NCI-H748 (cell line): ENCODE measurements at regions not wholly inside any gene's neighbourhood (a gene's known extent, or its start where the extent isn't known, plus 50 kb on each side); places are given as distances from the start of the nearest gene placed in this dataset.
A peak's percentile ranks its signal among the peaks of the same experiment; 100 is the strongest.

Experiments
- DNase-seq: peaks from one replicate; lab custom pipeline; 2025; ENCODE audit not compliant: unreplicated experiment; lab: John Stamatoyannopoulos, UW

- DNase-seq: no peak
Measured at GRCh38 chr12:115108129-115109100, 424.4 kb upstream of the TBX3 start.

DNA sequence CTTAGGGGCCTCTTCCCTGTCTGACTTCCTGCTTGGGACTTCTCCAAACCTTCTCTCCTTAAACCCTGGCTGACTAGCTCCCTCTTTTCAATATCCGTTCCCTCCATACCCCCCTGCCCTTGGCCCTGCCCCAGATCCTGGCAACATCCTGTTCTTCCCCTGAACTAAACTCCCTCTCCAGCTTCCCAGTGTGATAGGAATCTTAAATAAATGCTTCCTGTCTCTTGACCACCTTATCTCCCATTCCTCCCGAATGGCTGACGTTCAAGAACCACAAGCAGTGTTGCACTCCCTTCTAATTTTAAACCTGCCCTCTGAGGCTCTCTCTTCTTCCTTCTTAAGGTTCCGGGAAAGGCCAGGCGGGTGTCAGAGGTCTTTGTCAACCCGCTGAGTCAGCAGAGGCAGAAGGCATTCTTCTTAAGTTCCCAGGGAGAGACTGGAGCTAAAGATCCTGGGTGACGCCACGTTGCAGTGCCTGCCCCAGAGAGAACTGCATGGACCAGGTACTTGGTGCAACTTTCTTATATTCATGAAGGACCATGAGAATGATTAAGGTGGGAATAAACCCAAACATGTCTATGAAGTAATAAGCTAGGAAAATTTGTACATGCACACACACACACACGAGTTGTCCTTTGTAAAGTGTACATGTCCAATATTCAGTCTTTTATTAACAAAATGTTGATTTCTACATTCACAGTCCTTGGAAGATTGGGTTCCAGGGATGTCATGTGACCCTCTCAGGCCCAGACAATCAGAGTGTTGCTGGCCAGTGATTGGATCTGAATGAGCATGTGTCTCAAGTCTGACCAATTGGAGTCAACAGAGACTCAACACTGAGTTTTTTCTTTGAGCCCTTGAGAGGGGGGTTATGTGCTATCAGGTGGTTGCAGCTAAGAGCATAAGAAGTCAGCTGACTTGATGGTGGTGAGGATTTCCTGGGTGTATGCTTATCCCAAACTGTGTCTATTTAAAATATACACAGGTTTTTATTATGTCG lies 420.2 kb upstream of the TBX3 start:
- DNase-seq: no peak

GRCh38 chr12:115102450-115102849 lies 418.5 kb upstream of the TBX3 start:
- no peak for DNase-seq

DNA sequence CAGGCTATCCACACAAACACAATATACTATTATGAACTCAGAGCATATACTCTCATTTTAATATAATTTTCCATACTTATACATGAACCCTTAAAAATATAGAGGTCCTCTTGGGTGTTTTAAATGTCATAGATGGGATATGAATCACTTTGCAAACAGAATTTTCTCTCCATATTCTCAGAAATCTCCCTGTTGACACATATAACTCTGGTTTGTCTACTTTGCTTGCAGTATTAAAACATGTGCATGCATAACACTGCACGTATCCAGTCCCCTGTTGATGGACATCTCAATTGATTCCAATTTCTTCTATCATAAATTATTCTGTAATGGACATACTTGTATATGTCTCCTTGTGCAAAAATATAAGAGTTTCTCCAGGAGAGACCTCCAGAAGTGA lies 417.5 kb upstream of the TBX3 start:
- DNase-seq: no peak

DNA sequence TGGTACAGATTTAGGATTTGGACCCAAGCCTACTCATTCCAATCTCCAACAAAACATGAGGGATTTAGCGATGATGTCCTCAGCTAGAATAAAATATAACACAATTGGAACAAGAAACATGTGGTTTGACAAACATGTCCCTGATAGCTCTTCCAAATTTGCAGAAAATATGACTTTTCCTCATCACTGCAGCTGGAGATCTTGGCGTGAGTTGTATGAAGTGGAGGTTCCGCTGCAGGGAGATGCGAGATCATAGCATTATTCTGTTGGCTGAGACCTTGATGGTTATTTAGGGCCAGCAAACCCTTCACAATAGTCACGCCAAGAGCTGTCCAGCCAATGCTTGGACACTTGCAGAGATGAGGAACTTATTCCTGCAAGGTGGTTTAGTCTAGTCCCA lies 413.4 kb upstream of the TBX3 start:
- no peak for DNase-seq

DNA sequence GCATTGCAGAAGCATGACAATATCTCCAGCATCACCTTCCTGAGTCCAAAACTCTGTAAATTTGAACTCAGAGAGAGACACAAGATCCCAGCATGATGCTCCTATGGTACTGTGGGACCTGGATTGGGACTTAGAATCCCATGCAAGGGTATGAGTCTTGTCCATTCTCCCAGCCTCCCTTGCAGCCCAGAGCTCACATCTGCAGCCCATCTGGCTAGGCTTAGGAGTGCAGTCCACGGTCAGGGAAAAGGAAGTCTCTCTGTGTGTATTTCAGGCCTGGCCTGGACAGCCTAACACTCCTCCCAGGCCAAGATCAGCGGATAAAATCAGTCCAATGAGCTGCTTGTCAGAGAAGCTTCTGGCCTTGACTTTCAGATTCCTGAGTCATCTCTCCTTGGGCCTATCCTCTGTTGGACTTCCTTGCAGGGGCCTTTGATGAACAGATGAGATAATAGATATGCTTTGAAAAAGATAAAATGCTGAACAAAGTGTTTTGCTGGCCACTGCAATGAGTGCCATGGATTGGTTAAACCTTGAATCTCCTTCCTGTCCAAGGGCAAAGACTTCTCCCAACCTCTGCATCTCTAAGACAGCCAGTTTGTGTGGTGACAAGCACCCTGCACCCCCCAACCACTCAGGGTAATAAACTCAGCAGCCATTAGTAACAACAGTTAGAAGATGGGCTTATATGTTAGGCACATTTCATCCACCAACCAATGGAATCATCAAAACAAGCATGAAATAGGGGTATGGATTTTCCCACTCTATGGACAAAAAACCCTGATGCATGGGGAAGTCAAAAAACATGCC lies 412.8 kb upstream of the TBX3 start:
- no peak for DNase-seq

DNA sequence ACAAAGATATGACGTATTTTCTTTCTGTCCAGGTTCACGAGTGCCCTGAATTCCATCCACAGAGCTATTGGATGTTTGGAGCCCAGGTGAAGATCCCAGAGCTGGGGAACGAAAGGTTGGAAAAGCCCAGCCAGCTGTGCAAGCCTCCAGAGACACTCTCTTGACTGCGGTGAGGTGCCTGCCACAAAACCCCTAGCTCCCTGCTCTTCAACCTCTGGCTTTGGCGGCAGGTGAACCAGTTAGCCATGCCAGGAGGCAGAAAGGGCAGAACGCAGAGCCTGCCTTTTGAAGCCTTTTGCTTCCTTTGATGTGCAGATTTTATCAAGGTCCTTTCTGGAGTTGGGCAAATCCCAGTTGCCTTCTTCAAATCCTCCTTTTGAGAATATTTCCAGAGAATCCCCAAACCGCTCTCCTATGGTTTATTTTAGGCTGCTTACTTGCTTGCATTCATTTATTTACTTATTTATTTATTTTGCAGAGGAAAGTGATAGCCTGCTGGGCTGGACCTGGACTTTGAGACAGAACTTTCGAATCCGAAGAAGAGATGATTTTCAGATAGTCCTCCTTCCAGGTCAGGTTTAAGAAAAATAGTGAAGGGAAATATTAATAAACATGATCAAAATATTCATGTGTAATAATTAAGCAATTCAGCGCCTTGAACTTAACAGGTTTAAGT lies 411.2 kb upstream of the TBX3 start:
- no peak for DNase-seq

DNA sequence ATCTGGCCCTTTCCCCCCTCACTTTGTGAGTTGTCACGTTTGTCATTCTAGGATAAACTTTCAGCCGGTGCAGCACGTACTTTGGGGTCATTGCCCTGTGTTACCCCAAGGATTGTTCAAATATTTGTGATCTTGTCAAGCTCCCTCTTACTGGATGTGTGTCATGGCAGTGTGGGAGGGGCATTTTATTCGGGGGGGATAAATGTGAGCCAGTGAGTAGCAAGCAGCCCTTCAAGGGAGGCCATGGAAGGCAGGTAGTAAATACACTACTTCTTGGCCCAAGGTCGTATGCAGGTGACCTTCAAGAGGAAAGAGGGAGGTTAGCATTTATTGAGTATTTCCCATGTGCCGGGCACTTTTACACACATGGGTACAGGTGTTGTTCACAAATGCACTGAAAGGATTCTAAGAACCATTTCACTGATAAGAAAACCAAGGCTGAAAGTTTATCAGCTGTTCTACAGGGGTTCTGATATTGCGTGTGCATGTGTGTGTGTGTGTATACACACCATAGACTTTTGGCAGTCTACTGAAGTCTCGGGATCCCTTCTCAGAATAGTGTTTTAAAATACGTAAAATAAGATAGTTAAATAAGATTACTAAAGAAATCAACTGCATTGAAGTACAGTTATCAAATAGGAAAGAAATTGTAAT lies 410.3 kb upstream of the TBX3 start:
- DNase-seq: no peak

DNA sequence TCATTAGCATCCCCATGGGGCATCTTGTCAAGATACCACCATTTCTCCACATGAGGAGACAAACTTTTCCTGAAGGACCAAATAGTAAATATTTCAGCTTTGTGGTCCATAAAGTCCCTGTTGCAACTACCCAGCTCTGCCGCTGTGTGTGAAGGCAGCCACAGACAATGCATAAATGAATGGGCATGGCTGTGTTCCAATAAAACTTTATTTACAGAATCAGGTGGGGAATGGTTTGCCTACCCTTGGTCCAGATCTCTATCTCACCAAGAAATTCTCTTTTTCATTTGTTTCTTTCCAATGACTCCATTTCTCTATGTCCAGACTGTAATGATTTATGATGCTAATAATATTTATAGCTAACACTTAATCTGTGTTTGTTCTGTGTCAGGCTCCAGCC lies 409.3 kb upstream of the TBX3 start:
- no peak for DNase-seq

DNA sequence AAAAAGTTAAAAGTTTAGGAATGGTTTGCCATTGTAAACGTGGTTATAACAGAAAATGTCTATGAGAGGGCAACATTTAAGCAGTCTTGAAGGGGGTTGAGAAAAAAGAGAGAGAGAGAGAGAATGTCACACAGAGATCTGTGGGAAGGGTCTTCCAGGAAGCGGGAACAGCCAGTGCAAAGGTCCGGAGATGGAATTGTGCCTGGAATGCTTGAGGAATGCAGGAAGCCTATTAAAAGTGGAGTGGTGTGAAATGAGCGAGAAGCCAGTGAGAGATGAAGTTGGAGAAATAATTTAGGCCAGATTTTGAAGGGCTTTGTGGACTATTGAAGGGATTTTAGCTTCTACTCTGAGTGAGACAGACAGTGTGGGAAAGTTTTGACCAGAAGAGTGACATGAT lies 406.8 kb upstream of the TBX3 start:
- DNase-seq: no peak

DNA sequence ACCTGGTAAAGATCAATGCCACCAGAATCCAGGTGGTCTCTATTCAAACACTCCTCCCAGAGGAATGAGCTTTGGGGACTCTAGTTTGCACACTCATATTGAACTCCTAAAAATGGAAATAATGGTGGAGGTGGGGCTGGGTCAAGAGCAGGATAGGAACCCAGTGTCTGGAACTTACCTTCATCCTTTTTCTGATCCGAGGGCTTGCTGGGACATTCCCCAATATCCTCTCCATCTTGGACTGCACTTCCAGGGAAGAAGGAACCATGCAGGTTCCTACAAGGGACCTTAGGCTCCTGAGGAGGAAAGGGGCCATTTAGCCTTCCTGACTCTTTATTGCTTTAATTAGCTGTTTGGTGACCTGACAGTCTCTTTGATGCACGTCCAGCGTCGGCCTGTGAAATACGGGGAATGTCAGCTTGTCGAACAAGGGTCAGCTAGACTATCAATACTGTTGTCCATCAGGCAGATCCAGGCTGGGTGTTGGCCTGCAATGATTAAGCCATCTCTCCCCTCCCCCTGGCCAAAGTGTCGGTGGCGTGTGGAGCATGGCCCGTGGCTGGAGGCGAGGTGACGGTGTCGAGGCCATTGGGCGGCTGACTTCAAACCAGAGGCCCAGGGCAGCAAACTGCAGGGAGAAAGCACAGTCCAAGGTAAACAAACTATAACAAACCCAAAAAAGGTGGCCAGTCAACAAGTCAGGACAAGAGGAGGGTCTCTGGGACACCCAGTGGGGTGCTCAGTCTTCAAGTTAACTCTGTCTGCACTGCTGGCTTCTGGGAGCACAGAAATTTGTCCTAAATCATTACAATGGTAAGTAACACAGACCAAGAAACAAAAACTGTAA lies 405.2 kb upstream of the TBX3 start:
- no peak for DNase-seq

DNA sequence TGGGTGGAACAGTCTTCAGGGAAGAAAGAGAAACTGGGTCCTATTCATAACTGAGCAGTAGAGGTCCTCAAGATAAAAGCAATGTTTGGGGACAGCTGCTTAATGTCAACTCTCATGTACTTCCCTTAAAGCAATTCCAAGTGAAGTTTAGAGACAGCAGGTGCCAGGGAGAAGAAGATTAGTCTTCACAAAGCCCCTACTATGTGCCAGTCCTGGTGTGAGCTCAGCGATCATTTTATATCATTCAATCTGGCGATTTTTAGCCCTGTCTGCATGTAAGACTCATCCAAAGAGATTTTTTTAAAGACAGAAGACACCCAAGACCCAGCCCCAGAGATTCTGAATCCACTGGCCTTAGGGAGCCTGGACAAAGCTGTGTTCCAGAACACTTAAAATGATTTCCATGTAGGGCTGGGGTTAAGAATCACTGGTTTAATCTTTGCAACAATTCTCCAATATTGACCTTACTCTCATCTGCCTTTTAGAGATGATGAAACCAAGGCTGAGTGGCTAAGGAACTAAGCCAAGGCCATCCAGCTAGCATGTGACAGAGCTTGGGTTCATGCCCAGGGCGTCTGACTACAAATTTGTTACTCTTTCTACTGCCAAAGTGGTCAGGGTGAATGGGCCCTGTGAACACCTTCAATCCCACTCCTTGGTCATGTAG lies 404.5 kb upstream of the TBX3 start:
- no peak for DNase-seq

DNA sequence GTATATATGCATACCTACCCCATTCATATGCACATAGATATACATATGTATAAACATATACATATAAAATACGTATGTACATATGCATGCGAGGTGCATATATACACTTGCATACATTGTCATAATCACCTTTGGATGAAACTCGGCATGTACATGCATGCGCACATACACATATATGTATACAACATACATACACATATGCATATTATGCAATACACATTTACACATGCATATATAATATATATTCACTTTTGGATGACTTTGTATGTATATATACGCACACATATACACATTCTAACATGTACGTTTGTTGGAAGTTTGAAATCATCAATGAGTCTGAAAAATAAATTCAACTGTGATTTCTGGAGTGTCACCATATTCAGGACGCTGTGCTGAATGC lies 401.6 kb upstream of the TBX3 start:
- no peak for DNase-seq

DNA sequence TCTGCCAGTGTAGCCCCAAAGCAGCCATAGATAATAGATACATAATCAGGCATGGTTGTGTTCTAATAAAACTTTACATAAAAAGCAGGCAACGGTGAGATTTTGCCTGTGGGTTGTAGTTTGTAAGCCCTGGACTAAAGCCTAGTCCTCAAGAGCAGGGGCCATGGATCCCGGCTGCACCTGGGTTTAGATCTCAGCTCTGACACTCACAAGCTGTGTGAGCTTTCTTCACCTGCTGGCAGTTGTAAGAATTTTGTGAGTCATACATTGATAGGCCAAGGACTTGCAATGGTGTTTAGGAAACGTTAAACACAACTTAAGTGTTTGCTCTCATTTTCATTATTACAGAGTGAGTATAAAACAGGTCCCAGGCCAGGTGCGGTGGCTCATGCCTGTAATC lies 395.8 kb upstream of the TBX3 start:
- no peak for DNase-seq

DNA sequence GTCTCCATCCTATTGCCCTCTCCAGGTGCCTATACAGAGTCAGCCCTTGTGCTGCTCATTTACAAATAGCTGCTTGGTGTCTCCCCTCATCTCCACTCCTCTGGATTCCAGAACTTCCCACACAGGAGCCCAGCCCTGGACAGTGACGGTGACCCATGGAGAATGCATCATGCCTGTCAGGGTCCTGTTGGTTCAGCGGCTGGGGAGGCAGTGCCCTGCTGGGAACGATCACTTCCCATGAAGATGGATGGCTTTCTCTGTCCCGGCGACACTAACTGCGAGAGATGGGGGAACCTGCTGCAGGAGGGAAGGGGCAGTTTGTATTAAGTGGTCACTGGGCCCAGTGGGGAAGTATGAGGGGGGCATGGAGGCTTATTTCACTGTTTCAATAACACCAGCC lies 395.0 kb upstream of the TBX3 start:
- no peak for DNase-seq

DNA sequence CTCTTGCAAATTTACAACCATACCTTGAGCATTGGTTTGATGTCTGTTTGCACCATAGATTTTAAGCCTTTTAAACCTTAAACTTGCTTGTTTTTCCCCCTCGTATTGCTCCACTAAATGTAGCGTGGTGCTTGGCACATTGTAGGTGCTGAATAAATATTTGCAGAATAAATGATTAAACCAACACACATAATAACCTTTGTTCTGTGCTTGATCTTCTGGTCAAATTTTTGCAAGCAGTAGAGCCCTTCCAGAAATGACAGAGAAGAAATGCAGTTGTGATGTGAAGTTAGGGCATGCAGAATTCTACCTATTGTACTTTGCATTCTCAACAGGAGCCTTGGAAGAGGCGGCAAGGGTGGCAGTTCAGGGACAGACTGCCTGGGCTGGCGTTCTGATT lies 394.4 kb upstream of the TBX3 start:
- peak; percentile 6 for DNase-seq

- DNase-seq: no peak
Measured at GRCh38 chr12:115075552-115076170, 391.7 kb upstream of the TBX3 start.

DNA sequence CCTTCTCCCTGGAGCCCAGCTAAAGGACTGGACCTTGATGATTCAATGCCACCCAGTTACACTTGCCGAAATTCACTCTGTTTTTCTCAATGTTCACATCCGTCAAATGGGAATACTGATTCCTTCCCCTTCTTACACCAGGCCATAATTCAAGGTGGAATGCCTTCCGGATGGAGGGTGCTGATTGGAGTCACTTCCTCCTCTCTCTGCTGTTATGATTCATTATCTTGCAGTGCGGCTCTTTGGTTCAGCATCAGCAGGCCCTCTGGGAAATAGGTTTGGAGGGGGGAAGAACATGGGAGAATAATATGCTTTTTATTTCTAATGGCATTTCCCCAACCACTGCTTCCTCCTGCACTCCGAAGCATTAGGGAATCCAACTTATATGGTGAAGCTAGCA lies 390.6 kb upstream of the TBX3 start:
- no peak for DNase-seq
